OCI-LY1 (cell line): ENCODE measurements at regions not wholly inside any gene's neighbourhood (a gene's known extent, or its start where the extent isn't known, plus 50 kb on each side); places are given as distances from the start of the nearest gene placed in this dataset.

Experiments used
- CTCF ChIP-seq: fragments of 200-600 bp; sonication (generic), shearing (Covaris generic); IDR thresholded peaks from 2 replicates; pipeline ENCODE4 v1.5.1; 2017; ENCODE audit warnings: mild to moderate bottlenecking, antibody characterized with exemption, low read length, moderate library complexity, mixed read lengths
- EZH2 ChIP-seq: fragments of 200-600 bp; sonication (generic), shearing (Covaris generic); IDR thresholded peaks from 2 replicates; pipeline ENCODE4 v1.8.0; 2017; ENCODE audit warnings: borderline replicate concordance, mixed run types, mild to moderate bottlenecking, antibody characterized with exemption, low read length, moderate library complexity, mixed read lengths

DNA sequence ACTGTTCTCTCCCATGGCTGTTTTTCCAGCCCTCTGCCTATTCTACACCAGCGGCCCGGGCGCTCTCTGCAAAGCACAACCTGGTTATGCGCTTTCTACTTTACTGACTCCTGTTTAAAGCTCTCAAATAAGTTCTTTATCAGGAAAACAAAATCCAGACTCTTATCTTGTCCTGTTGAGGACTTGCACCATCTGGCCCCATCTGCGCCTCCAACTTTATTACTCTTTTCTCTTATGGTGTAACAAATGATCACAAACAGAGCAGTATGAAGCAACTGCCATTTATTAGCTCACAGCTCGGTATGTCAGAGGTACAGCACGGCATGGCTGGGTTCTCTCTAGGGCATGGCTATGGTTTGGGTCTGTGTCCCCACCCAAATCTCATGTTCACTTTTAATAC, 236.5 kb upstream of the NT5C1B start:
- TF ChIP-seq CTCF (no peak), EZH2 (no peak)
